Ovary (tissue), 3 donors: ENCODE measurements at regions not wholly inside any gene's neighbourhood (a gene's known extent, or its start where the extent isn't known, plus 50 kb on each side); places are given as distances from the start of the nearest gene placed in this dataset.

Source experiments
- CTCF ChIP-seq, 3 donors: fragments of 450-650 bp in 2 of 3; fragments of 200-600 bp in 1 of 3; IDR thresholded peaks; one replicate each; pipeline versions ENCODE4 v1.5.1 to v1.8.0; 2016 to 2022; ENCODE audit warnings: antibody characterized with exemption in 3 of 3, mild to moderate bottlenecking in 1 of 3
- EP300 ChIP-seq: sonication (generic); formaldehyde crosslinking; IDR thresholded peaks from one replicate; pipeline ENCODE4 v1.6.1; 2017; ENCODE audit warnings: antibody characterized with exemption
- POLR2A ChIP-seq: fragments of 450-650 bp; IDR thresholded peaks from one replicate; pipeline ENCODE4 v1.6.1; 2017; ENCODE audit warnings: antibody characterized with exemption, mild to moderate bottlenecking, moderate library complexity
- donor health status: DM: no; HTN: no; CAD: no.

DNA sequence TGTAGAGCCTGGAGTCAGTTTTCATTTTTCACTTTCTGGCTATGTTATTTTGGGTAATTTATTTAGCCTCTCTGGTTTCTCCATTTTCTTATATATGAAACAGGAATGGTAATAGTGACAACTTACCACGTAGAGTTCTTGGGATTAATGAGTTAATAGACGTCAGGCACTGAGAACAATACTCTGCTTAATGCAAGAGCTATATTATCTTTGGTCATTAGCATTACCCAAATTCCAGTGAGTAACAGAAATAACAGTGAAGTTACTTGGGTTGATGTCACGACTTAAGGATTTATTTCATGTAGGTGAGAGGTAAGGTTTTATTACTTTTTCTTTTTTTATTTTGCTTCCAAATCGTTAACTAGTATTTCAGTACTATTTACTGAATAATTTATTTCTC is 601.0 kb upstream of the GCFC2 start:
- TF ChIP-seq POLR2A (no peak), CTCF (IDR thresholded peaks at IDR 0.05) (no peak), EP300 (no peak)
